C4-2B (cell line): ENCODE measurements at regions not wholly inside any gene's neighbourhood (a gene's known extent, or its start where the extent isn't known, plus 50 kb on each side); places are given as distances from the start of the nearest gene placed in this dataset.
"Not testable (repeated sequence)": the region's sequence is repeated elsewhere in the genome, so short reads cannot be mapped to it uniquely, and the experiment has no call there.

ENCODE experiments used
- ZFX ChIP-seq: fragments of 450-650 bp; IDR thresholded peaks from 2 replicates; pipeline ENCODE4 v1.6.1; 2017
- TF ChIP-seq, protein P1 (sequence below): fragments of 450-650 bp; conservative IDR thresholded peaks from 2 replicates; pipeline ENCODE4 v1.5.1; 2017; ENCODE audit warnings: mild to moderate bottlenecking

DNA sequence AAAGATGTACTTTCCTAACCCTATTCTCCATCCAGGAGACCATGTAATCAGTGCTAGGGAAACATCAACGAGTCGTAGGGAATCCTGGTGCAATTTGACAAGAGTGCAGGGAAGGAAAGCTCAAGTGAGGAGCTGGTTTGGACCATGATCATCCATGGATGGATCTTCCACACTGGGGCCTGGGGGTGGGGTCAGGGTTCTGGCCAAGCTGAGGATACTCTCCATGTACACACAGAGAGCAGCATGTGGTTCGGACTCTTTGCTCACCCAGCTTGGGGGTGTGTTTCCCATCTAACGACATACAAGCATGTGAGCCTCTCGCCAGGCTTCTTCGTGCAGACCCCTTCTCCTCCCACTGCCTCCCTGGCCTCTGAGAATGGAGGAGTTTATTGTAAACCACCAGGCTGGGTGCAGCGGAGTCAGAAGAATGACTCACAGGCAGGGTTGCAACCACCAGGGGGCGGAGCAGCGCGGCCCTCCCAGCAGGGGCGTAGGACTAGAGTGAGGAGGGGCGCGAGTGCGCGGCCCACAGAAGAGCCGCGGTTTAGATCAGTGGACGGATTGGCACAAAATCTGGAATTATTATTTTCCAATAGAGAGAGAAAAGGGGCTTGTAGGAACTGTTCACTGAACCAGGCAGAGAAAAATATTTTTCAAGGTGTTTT, 530.0 kb upstream of the B3GAT1 start:
- TF ChIP-seq, protein P1, sequence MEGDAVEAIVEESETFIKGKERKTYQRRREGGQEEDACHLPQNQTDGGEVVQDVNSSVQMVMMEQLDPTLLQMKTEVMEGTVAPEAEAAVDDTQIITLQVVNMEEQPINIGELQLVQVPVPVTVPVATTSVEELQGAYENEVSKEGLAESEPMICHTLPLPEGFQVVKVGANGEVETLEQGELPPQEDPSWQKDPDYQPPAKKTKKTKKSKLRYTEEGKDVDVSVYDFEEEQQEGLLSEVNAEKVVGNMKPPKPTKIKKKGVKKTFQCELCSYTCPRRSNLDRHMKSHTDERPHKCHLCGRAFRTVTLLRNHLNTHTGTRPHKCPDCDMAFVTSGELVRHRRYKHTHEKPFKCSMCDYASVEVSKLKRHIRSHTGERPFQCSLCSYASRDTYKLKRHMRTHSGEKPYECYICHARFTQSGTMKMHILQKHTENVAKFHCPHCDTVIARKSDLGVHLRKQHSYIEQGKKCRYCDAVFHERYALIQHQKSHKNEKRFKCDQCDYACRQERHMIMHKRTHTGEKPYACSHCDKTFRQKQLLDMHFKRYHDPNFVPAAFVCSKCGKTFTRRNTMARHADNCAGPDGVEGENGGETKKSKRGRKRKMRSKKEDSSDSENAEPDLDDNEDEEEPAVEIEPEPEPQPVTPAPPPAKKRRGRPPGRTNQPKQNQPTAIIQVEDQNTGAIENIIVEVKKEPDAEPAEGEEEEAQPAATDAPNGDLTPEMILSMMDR: not testable (repeated sequence)
- TF ChIP-seq ZFX: not testable (repeated sequence)
